ENCODE measurements at regions not wholly inside any gene's neighbourhood (a gene's known extent, or its start where the extent isn't known, plus 50 kb on each side); places are given as distances from the start of the nearest gene placed in this dataset.

DNA sequence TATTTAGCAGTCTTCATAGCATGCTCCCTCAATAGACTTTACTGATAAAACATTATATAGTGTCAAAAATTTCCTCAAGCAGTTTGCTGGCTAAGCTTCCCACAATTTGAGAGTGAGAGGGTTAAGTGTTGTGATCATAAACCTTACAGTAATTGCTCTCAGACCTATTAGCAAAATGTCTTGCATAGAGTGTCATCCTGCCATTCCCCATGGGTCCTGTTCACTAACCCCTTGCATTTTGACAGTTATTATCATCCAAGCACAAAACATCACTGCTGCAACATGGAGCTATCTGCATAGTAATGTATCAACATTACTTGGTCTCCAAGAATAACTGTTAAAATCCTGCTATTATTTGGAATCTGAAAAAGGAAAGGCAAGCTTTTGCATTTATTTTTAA, 196.1 kb upstream of the GK2 start:
- TF ChIP-seq CTCF (IDR thresholded peaks at IDR 0.05) (no peak), EP300 (IDR thresholded peaks at IDR 0.05) (no peak), POLR2A (IDR thresholded peaks at IDR 0.05) (no peak)

Data from tibial nerve (tissue), 4 donors.